ENCODE measurements at regions not wholly inside any gene's neighbourhood (a gene's known extent, or its start where the extent isn't known, plus 50 kb on each side); places are given as distances from the start of the nearest gene placed in this dataset.
"Not testable (repeated sequence)": the region's sequence is repeated elsewhere in the genome, so short reads cannot be mapped to it uniquely, and the experiment has no call there.

DNA sequence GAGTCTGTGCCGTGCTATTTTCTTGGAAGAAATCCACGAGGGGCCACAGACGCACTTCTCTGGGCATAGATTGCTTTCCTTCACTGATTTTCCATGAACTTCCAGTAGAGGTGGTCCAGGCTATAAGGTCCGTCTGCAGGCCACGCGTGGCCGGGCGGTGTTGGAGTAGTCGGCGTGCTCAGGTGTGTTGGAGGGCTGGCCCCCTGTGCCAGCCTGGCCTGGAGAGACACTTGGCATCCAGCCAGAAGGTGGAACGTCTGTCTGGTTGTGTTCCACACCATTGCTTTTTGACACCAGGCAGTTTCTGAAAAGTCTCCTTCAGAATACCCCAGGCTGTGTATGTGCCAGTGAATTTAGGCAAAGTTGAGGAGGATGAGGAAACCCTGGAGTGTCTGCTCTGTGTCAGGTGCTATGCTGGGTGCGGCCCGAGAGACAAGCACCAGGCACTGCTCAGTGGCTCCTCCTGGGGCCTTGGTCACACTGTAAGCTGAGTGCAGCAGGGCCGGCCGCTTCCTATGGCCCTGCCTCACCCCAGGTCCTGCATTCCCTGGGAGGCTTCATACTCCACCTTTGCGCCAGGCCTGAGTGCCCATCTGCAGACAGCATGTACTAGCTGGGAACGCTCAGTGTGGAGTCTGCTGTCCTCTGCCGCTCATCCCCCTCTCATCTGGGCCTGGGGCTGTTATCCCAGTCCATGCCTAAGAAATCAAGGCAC, 52.1 kb upstream of the TAMM41 start:
- H3K4me3 ChIP-seq (ENCODE audit: low read depth, low read length): no peak overlapping the region
- no peak for TF ChIP-seq CTCF (IDR thresholded peaks at IDR 0.05; ENCODE audit: low read depth, low read length)

- H3K4me3 ChIP-seq (ENCODE audit: low read depth, low read length): not testable (repeated sequence)
Measured at GRCh38 chr3:11899389-11899788, 52.7 kb upstream of the TAMM41 start.

GRCh38 chr3:11899826-11900225, 53.1 kb upstream of the TAMM41 start:
- TF ChIP-seq CTCF (IDR thresholded peaks at IDR 0.05; ENCODE audit: low read depth, low read length): no peak
- H3K4me3 ChIP-seq (ENCODE audit: low read depth, low read length): no peak overlapping the region

- H3K4me3 ChIP-seq (ENCODE audit: low read depth, low read length): no peak overlapping the region
- no peak for TF ChIP-seq CTCF (IDR thresholded peaks at IDR 0.05; ENCODE audit: low read depth, low read length)
Measured at GRCh38 chr3:11900824-11901223, 54.1 kb upstream of the TAMM41 start.

- no peak for TF ChIP-seq CTCF (IDR thresholded peaks at IDR 0.05; ENCODE audit: low read depth, low read length)
- no peak overlapping the region for H3K4me3 ChIP-seq (ENCODE audit: low read depth, low read length)
Measured at GRCh38 chr3:11901286-11901875, 54.7 kb upstream of the TAMM41 start.

- no peak for TF ChIP-seq CTCF (IDR thresholded peaks at IDR 0.05; ENCODE audit: low read depth, low read length)
- H3K4me3 ChIP-seq (ENCODE audit: low read depth, low read length): no peak overlapping the region
Measured at GRCh38 chr3:11903047-11903446, 56.4 kb upstream of the TAMM41 start.

DNA sequence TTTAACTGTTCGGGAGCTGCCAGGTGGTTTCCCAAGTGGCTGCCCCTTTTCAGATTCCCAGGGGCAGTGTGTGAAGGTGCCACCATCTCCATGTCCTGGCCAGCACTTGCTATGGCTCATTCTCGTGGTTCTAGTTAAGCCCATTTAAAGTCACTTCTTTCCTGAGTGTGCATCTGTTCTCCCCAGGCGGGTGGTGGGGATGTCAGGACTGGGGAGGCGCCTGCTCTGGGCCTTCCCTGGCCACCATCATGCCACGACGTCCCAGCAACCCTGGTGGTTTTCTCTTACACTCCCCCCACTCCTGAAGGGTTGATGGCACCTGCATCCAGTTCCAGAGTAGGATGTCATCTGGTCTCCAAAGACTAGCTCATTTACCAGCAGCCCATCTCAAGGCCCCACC, 56.8 kb upstream of the TAMM41 start:
- TF ChIP-seq CTCF (IDR thresholded peaks at IDR 0.05; ENCODE audit: low read depth, low read length): no peak
- H3K4me3 ChIP-seq (ENCODE audit: low read depth, low read length): no peak overlapping the region

DNA sequence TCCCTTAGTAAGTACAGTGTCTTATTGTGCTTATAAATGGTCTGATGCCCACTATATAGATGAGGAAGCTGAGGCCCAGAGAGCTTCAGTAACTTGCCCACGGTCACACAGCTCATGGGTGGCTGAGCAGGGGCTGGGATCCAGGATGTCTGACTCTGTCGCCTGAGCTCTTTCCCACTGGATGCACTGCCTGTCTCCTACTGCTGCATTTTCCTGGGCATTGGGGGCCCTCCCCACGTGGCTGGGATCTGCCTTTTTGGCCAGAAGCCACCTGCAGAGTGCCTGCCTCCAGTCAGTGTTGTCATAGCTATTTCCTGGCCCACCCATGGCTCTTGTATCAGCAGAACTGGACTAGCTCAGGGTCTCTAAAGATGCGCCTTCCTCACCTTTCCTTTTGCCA, 57.5 kb upstream of the TAMM41 start:
- no peak overlapping the region for H3K4me3 ChIP-seq (ENCODE audit: low read depth, low read length)
- TF ChIP-seq CTCF (IDR thresholded peaks at IDR 0.05; ENCODE audit: low read depth, low read length): no peak
